ENCODE measurements at regions not wholly inside any gene's neighbourhood (a gene's known extent, or its start where the extent isn't known, plus 50 kb on each side); places are given as distances from the start of the nearest gene placed in this dataset.

DNA sequence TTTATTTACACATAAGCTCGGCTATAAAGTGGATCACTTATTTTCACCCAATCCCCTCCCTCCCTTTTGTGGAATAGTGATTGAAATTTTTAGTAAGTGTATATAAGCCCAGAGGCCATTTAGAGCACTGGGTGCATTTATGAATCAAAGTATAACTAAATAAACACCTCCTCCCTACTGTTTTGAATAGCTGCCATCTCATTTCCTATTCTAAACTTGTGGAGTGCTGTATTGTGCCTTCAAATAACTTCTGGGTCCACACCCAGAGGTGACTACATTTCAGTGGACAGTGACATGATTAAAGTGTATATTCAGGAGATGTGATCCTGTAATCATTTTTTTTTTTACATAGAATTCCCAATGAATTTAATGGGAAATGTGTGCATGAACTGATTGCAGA, 104.9 kb downstream of the TEX13C start:
- intact Hi-C loops (cut with DNase I; ENCODE audit: low total_unique reads) = no loop called here
- Histone ChIP-seq H3K4me1 (no peaks in the 10 kb centered on the region), H3K4me3 (no peak overlapping the region), H3K27ac (no peak overlapping the region), H3K27me3 (no peaks in the 10 kb centered on the region), H3K9me3 (no peaks in the 10 kb centered on the region), H3K36me3 (no peaks in the 10 kb centered on the region)
- TF ChIP-seq, protein P1, sequence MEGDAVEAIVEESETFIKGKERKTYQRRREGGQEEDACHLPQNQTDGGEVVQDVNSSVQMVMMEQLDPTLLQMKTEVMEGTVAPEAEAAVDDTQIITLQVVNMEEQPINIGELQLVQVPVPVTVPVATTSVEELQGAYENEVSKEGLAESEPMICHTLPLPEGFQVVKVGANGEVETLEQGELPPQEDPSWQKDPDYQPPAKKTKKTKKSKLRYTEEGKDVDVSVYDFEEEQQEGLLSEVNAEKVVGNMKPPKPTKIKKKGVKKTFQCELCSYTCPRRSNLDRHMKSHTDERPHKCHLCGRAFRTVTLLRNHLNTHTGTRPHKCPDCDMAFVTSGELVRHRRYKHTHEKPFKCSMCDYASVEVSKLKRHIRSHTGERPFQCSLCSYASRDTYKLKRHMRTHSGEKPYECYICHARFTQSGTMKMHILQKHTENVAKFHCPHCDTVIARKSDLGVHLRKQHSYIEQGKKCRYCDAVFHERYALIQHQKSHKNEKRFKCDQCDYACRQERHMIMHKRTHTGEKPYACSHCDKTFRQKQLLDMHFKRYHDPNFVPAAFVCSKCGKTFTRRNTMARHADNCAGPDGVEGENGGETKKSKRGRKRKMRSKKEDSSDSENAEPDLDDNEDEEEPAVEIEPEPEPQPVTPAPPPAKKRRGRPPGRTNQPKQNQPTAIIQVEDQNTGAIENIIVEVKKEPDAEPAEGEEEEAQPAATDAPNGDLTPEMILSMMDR (IDR thresholded peaks at IDR 0.05) = no peak
- TF ChIP-seq POLR2AphosphoS5 (IDR thresholded peaks at IDR 0.05) (no peak), POLR2A (IDR thresholded peaks at IDR 0.05) (no peak)
- DNase-seq (ENCODE audit: low spot score in 2 of 2) = no peak

DNA sequence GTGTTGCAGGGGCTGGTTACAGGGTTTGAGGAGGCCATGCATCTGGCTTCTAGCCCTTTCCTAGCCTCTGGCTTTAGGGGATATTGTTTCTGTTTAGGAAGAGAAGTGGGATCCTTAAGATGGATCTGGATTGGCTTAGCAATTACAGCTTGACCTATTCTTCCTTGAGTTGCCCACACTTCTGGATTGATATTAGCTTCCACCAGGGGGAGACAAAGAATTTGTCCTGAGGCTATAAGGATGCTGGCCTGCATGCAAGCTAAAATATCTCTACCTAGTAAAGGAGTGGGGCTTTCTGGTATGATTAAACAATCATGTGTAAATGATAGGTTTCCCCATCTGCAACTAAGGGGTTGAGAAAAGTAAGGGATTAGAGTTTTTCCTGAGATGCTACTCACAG, 117.2 kb downstream of the TEX13C start:
- no peak for TF ChIP-seq POLR2AphosphoS5 (IDR thresholded peaks at IDR 0.05)
- intact Hi-C loops (cut with DNase I; ENCODE audit: low total_unique reads) = no loop called here
- no peak for DNase-seq (ENCODE audit: low spot score in 2 of 2)

DNA sequence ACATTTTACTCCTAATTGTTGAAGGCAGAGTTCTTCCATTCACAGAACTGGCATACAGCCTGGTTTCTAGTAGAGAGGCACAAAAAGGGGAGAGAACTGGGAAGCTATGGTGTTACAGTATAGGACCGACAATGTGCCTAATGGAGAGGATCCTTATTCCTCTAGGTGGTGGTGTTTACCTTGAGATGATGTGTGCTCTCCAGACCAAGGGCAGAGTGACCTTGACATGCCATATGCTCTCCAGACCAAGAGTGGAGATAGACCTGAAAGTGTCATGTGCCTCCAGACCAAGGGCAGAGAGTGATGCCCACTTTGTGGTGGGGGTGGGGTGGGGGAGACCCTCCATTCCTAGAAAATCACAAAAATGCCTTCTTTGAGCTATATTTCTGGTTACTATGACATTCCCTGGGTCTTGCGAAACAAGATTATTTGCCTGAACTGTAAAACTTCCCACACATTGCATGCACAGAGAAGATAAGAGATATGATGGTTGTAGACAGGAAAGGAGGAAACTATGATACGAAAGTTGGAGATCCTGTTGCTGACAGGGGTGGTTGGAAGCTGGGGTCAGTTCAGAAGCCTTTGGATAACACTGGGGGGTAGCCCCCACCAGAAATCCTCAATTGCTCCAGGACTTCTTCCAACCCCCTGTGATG, 119.7 kb downstream of the TEX13C start:
- intact Hi-C loops (cut with DNase I; ENCODE audit: low total_unique reads) = no loop called here
- H3K4me1 ChIP-seq = no peaks in the 10 kb centered on the region
- H3K4me3 ChIP-seq = no peak overlapping the region
- no peaks in the 10 kb centered on the region for H3K9me3 ChIP-seq
- H3K27ac ChIP-seq = no peak overlapping the region
- no peaks in the 10 kb centered on the region for H3K36me3 ChIP-seq
- no peaks in the 10 kb centered on the region for H3K27me3 ChIP-seq
- TF ChIP-seq, protein P1 (IDR thresholded peaks at IDR 0.05) = no peak
- TF ChIP-seq POLR2A (IDR thresholded peaks at IDR 0.05) = no peak
- no peak for TF ChIP-seq POLR2AphosphoS5 (IDR thresholded peaks at IDR 0.05)
- no peak for DNase-seq (ENCODE audit: low spot score in 2 of 2)

More for the DNA sequence above, 117.2 kb downstream of the TEX13C start:
- Histone ChIP-seq H3K36me3 (no peaks in the 10 kb centered on the region), H3K27ac (no peak overlapping the region), H3K4me1 (no peaks in the 10 kb centered on the region), H3K27me3 (no peaks in the 10 kb centered on the region), H3K4me3 (no peak overlapping the region), H3K9me3 (no peaks in the 10 kb centered on the region)

GRCh38 chrX:125444659-125445058, 125.0 kb downstream of the TEX13C start:
- H3K4me3 ChIP-seq = no peak overlapping the region
- no peaks in the 10 kb centered on the region for H3K36me3 ChIP-seq
- no peaks in the 10 kb centered on the region for H3K27me3 ChIP-seq
- TF ChIP-seq POLR2A (IDR thresholded peaks at IDR 0.05) = no peak
- TF ChIP-seq POLR2AphosphoS5 (IDR thresholded peaks at IDR 0.05) = no peak
- TF ChIP-seq, protein P1 (IDR thresholded peaks at IDR 0.05) = no peak
- no peak overlapping the region for H3K27ac ChIP-seq
- DNase-seq (ENCODE audit: low spot score in 2 of 2) = no peak
- no peaks in the 10 kb centered on the region for H3K4me1 ChIP-seq
- peaks cover 0 to 6% of the 10 kb centered on the region in 2 donors for H3K9me3 ChIP-seq
- intact Hi-C loops (cut with DNase I; ENCODE audit: low total_unique reads) = no loop called here

DNA sequence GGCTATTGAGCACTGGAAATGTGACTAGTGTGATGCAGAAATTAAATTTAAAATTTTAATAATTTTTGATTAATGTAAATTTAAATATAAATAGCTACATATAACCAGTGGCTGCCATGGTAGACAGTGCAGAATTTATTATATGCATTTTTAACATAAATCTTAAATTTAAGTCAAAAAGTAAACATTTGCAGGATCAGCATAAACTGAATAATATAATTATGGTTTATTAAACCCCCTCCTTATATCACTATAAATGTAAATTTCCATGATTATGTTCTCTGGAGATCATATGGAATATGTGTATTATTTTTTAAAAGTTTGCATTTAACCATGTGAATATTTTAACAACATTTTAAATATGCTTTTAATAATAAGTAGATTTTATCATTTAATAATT, 155.8 kb downstream of the TEX13C start:
- Histone ChIP-seq H3K27me3 (no peaks in the 10 kb centered on the region), H3K27ac (no peak overlapping the region)
- intact Hi-C loops (cut with DNase I; ENCODE audit: low total_unique reads) = no loop called here

More for the DNA sequence above, 155.8 kb downstream of the TEX13C start:
- no peaks in the 10 kb centered on the region for H3K4me1 ChIP-seq
- H3K9me3 ChIP-seq = no peaks in the 10 kb centered on the region
- no peak overlapping the region for H3K4me3 ChIP-seq
- DNase-seq (ENCODE audit: low spot score in 2 of 2) = no peak
- TF ChIP-seq, protein P1 (IDR thresholded peaks at IDR 0.05) = no peak
- TF ChIP-seq POLR2A (IDR thresholded peaks at IDR 0.05) = no peak
- no peak for TF ChIP-seq POLR2AphosphoS5 (IDR thresholded peaks at IDR 0.05)
- no peaks in the 10 kb centered on the region for H3K36me3 ChIP-seq
